Activated CD4-positive, alpha-beta T cell treated with anti-CD3 and anti-CD28 coated beads, Interleukin-2, amount 50 U/mL, for 48 hours (primary cell): ENCODE measurements at regions not wholly inside any gene's neighbourhood (a gene's known extent, or its start where the extent isn't known, plus 50 kb on each side); places are given as distances from the start of the nearest gene placed in this dataset.
A peak's percentile ranks its signal among the peaks of the same experiment; 100 is the strongest.
"Not testable (repeated sequence)": the region's sequence is repeated elsewhere in the genome, so short reads cannot be mapped to it uniquely, and the experiment has no call there.

ENCODE experiments used
- DNase-seq, 2 experiments: peaks; one replicate each; pipeline ENCODE4 v3.0.0-alpha.2; 2020

DNA sequence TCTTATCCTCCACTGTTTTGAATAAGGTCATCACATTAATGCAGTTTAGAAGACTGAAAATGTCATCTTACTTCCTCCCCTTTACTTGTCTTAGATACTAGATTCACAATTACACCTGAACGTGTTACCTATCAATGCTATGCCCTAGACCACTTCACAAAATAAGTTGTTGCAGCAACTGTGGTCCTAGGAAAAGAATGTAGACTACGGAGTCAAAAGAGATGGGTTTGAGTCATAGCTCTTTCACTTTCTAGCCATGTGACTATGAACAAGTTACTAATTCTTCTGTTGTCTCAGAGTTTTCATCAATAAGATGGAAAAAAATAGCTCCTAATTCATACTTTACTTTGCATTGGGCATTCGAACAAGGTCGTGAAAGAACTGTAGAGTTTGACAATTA lies 164.3 kb upstream of the PREP start:
- no peak for DNase-seq

DNA sequence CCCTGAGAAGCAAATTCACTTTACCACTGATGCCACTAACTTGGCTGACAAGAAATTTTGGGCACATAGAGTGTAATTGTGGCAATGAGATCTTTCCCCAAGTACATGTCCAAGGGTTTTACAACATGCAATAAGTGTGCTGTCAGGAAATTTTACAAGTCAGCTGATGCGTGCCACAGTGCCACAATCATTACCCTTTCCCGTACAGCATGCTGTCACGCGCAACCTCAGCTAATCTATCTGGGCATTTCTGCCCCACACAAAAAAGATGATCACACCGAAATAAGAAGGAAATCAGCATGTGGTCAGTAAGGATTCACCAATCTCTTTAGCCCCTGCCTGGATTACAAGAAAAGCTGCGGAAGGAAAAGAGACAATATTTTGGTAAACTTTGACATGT lies 163.6 kb upstream of the PREP start:
- no peak for DNase-seq

DNA sequence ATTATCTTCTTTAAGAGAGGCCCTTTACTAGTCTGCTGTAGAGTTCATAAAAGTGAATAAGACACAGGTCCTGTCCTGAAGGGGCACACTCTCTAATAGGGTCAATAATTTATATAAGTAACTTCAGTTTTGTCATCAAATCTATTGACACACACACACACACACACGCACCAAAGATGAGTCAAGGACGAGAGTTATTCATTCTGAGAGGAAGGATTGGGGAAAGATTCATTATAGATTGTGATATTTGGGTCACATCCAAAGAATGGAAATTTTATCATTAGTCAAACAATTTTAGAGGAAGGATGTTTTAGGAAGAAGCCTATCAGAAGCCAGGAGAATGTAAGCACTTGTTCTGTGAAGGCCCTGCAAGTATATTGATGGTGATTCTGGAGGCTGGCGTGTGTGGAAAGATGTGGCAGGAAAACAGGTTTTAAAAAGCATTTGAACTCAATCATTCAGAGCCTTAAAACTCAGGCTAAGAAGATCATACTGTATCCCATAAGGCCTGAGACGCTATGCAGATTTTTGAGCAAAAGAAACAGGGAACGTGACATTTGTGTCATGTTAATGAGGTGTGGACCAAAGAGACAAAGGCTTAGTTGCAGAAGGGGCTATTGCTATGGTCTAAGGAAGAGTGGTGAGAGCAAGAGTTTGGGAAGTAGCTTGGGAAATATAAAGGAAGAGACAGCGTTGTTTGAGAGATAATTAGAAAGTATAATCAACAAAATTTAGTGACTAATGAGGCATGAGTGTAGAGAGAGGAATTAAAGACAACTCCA lies 161.4 kb upstream of the PREP start:
- no peak for DNase-seq

DNA sequence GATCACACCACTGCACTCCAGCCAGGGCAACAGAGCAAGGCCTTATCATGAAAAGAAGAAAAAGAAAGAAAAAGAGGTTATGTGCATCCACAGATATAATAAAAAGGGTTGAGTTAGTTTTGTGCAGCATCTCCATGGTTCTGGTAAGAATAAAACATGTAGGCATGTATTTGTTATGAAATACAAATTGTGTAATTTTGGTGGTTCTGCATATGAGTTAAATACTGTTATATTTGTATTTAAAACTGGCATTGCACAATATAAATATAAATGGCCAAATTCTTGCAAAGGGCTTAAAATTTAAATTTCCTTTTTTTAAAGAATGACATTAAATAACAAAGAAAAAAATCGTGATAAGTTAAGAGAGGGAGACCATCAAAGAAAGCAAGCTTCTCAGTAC lies 159.1 kb upstream of the PREP start:
- DNase-seq, result no peak

DNA sequence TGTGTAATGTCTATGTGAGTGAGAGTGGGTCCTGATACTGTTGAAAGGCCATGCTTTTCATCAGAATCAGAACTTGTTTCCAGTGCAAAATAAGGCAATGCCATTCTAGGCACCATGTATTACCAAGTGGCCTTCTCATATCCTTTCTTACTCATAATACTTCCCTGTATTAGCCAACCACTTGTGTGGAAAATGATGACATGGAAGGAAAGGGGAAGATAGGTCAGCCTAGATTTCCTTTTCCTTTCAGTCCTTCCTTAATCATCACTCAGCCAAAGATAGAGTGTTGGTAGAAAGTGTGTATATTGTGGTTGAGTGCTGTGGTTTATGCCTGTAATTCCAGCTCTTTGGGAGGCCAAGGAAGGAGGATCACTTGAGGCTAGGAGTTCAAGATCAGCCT lies 158.6 kb upstream of the PREP start:
- no peak for DNase-seq

DNA sequence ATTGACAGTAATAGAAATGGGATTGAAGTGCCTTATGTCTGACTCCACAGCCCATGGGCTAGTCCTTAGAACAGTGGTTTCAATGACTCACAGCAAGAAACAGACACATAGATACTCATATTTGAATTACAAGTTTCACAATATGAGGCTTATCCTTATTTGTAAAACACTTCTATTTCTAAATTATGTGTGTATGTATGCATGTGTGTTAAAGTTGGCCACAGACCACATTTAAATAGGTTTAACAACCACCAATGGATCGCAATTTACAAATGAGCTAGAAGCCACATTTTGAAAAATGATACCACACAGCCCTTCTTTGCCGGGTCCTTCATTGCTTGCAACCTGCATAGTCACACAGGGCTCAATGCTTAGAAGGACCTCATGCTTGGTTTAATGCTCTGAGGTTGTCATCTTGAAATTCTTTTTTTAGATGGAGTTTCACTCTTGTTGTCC lies 157.8 kb upstream of the PREP start:
- DNase-seq, result peak in 1 of 2 experiments; percentile 6

DNA sequence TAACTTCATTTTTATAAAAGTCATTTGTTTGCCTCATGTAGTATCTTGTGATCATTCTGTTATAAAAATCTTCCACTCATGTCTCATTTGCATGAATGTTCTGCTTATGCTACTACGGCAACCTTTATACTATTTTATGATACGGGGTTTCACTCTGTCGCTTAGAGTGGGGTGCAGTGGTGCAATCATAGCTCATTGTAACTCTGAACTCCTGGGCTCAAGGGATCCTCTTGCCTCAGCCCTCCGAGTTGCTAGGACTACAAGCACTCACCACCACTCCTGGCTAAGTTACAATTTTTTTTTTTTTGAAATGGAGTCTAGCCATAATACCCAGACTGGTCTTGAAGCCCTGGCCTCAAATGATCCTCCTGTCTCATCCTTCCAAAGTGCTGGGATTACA lies 154.4 kb upstream of the PREP start:
- DNase-seq, result no peak

DNA sequence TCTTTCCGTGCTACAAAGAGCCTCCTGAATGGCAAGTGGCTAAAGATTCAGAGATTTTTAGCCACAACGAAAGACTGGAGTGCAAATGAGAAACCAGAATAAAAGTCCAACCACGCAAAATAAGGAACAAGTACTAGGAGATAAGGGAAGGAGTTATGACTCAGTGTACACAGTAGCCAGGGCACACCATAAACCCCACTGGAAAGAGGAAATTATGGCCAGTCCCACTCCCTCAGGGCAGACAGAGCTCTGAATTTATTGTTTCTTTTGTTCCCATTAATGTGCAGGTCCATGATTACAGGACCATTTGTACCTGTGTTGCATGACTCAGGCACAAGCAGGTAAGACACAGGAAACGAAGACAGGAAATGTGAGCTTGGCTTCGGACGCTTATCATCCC lies 150.3 kb upstream of the PREP start:
- DNase-seq, result no peak

DNA sequence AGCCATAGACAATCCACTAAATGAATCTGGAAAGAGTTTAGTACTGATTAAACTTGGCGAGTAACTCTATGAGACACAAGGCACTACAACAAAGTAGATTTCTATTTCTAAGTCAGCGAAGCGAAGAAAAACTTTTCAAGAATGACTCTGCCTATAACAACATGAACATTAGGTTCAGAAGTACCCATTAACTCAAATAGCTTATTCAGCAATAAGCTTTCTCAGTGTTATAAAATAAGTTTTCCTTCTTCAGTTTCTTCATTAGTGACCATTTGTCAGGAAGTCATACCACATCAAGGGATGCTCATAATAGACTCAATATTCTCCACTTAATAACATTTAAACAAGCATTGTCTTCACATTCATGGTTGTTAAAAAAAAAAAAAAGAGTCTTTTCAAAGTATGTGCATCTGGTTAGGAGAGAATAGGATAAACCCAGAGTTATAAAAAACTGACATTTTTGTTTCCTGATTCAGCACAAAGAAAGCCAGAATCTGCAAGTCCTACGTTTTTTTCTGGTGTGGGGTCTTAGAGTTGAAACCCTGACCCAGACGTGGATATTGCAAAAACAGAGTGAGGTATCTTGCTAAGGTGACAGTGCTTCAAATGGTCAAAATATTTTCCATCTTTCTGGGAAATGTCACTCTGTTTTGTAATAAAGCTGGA lies 148.2 kb upstream of the PREP start:
- no peak for DNase-seq

DNA sequence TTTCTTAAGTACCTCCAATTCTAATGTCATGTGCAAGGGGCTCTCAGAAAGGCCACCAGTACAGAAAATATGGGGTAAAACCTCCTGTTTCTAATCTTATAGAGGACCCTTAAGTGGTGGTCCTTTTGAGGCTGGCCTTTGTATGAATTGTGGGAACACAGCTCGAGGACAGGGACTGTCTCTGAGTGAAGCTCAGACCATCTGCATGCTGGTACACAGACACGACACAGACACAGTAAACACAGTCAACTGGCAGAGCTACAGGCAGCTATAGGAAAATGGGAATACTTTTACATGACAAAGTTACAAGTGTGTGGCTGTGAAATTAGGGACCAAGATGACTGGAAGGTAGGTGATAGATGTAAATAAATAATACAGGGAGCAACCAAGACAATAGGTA lies 143.9 kb upstream of the PREP start:
- no peak for DNase-seq

DNA sequence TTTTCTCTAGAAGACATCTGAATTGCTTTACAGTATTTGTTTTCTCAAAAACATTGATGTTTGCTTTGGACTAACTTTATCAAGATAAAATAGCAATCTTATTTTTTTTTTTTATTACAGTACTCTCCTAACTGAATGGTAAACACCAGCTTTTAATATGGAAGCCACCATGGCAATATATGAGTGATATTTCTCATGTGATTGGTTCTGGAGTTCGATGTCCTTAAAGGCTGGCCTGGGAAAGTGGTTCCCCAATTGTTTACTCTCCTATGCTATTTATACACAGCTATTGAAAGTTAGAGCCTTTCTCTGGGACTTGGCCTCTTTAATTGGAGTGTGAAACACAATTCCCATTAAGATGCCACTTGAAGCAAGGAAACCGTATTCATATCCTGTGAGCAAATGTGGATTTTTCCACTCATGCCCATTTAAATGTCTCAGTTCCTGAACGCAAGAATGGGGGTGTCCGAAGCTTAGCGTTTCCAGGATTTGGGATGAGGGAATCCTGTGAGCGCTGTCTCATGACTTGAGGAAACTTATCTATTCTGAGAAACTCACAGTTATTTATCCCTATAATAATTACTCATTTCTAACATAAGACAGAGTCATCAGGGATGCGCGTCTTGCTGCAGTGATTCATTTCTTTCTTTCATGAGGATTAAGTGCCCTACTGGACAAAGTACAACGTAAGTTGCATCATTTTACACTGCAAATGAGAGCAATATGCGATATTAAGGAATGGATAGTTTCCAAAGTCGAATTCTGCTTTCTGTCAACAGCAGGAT lies 143.3 kb upstream of the PREP start:
- DNase-seq, result no peak

DNA sequence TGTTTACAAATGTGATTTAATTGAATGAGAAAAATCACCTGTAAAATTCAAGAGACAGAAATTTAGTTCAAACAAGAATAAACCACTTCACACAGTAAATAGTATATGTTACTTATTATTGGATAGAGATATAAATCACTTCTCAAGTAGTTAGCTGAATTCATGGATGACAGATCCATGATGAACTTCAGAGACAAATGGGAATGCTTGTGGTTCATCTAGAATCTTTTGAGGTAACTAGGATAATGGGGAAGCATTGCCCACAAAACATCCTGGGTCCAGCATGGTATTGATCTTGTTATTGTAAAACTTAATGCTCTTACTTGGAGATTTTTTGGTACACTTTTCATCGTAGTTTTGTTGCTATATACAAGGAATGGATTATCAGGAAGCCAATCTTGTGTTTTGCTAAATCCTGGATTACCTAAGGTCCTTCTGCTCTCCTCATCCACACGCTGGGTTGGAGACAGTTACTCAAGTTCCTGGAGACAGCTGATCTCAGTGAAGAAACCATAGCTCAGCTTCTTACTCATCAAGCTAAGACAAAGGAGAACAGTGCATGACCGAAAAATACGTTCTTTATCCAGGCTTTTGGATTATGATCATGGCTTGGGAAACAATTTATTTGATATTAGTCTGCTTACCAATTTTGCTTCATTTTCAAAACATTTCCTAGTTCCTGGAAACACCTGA lies 142.5 kb upstream of the PREP start:
- DNase-seq, result no peak

DNA sequence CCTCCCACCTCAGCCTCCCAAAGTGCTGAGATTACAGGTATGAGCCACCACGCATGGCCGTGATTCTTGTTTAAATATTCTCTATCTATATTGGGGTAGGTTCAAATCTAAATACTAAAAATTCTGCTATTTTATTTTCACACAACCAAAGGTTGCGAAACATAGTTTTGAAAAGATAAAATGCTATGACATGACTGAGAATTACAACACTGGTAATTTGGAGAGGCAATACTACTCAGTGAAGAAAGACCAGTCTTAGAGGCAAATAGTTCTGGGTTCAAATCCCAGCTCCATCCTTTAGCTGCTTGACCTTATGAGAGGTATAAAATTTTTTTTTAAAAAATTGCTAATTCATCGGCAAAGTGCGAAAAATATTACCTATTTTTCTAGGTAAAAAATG lies 137.0 kb upstream of the PREP start:
- DNase-seq, result no peak

DNA sequence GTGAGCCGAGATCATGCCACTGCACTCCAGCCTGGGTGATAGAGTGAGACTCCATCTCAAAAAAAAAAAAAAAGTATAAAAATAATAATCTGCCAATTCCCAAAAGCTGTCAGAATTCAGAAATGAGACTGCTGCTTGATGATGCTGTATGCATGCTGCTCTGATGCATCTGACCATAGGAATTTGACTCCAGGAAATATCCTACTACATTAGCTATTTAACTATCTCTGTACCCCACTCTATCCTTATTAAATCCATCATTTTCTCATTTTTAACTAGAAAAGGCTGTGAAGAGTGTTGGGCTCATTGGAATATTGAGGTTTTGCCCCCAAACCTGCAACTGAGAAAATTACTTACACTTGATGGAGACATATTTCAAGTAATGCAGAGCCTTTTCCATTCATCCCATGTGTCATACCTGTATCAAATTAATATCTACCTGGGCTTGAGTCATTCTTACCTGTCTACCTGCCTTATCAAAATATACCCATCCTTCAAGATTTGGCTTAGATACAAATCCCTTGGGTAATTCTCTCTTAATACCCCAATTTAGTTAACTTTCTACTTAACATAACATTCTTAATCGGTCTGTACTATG lies 135.2 kb upstream of the PREP start:
- DNase-seq, result no peak

DNA sequence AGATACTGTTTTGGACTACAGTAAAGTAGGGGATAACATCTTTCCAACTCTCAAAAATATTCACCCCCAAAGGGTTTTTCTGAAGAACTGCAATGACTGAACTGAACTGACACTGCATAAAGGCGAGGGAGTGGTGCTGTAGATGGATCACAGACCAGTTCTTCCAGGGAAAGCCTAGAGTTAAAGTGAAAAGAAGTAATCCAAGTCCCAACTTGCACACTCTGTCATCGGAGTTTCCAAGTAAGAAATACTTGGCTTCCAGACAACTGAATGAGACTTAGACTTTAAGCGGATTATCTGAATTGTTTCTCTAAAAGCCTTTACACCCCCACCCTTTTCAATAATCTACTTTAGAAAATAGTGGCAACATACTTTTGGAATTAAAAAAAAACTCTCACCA lies 134.1 kb upstream of the PREP start:
- DNase-seq, result no peak

DNA sequence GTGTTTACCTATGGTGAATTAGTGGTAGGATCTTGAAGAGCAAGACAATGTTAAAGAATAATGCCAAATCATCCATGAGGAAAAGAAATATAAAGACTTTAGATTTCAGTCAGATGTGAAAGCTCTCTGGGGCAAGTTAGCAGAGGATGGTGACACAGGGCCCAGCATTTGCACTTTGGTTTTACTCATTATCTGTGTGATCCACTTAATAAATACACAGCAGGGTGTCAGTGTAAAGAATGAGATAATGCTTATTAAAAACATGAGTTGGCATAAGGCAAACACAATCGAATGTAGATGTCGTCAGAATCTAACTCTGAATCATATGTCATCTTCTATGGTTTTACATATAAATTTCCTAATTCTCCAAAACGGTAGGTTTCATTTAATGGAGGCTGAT lies 130.4 kb upstream of the PREP start:
- no peak for DNase-seq

DNA sequence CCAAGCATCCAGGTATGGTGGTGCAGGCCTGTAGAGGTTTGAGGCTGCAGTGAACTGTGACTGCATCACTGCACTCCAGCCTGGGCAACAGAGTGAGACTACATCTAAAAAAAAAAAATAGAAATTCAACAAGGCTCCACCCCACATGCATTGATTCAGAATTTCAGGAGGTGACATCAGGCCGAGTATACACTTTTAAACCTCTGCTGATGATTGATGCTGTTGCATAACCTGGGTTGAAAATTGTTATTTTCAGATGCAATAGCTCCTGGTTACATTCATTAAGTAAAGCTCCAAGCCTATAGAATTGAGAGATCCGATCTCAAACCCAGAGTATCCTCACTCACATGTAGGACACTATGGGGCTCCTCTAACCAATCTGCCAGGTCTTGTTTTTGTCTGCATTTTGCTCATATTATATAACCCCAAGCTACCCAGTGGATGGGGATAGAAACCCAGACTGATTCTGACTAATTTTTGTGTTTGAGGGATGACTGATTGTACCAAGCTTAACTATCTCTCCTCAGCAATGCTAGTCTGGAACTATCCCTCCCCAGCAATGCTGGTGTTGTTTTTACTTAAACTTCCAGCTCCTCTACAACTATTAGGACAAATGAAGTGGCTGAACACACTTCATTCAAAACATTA lies 123.5 kb upstream of the PREP start:
- DNase-seq, result no peak

DNA sequence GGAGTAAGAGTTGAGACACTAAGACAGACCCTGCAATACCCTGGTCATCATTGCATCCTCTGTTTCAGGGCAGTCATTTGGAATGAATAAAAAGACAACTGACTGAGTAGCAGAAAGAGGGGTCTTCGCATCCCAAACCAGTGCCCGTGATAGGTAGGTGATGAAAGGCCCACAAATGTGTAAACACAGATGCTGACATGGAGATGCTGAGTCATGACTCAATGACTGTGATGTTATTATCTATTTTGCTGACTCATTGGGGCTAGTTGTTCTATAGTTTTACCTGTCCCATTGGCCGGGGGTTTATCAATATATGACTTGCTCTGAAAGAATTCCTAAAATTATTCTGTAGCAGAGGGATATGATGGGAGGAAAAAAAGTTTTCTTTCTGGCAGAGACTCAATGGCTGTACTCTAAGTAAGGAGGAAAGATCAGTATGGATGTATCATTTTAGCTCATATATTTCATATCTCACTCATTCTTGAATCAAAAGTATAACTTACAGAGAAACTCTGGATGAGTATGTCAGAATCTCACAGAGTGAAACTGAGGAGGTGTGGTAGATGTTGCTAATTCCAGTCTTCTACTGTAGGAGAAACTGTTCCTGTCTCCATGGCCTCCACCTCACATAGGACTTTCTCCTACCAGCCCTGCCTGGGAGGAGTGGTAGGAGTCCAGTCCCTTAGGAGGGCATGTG lies 119.9 kb upstream of the PREP start:
- no peak for DNase-seq

DNA sequence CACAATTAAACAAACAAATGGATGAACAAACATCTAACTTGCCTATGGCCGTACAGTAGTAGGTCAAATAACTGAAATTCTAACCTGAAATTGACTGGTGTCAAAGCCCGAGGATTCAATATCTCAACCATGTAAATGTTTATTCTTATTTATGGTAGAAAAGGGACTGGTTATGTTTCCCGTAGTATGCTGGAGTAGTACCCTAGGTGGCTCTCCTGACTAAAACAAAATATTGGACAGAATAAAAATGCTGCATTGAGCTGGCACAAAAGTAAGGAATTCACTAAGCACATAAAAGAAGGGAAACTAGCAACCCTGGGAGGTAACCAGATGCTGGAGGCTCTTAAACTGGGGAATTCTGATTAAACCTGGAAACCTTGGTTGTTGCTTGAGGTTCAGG lies 117.1 kb upstream of the PREP start:
- DNase-seq, result no peak

DNA sequence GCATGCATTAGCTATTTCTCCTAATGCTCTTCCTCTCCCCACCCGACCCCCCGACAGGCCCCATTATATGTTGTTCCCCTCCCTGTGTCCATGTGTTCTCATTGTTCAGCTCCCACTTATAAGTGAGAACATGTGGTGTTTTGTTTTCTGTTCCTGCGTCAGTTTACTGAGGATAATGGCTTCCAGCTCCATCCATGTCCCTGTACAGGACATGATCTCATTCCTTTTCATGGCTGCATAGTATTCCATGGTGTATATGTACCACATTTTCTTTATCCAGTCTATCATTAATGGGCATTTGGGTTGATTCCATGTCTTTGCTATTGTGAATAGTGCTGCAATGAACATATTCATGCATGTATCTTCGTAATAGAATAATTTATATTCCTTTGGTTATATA lies 116.1 kb upstream of the PREP start:
- DNase-seq, result not testable (repeated sequence)

DNA sequence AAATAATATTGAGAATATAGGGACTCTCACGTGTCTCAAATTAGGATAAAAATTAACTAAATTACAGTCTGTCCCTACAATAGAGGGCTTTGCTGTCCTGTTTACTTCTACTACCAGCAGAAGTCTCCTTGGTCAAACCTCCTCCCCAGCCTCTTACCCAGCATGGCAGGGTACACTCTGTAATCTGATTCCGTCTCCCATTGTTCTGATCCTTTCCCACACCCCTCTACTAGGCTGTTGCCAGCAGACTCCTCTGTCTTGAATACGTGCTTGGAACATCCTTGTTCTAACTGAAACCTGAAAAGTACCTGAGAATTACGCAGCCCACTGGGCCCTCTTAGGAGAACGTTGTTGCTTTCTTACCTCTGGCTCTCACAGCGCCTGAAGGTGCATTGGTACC lies 112.2 kb upstream of the PREP start:
- no peak for DNase-seq

DNA sequence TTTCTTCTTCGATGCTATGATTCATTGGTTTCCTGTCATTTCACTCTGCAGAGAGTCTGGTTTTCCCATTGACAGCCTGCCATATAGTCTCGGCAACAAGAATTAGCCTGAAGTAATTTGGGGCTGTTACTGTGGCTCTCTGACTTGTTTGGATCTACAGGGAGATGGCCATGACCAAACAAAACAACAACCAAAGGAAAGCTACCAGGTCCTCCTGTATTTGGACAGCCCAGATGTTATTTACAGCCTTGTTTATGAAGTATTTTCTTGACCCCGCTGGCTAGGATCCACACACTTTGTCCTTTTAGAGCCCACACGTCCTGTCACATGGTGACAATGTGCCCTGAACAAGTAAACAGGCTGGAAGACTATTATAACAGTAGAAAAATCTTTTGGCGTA lies 111.4 kb upstream of the PREP start:
- no peak for DNase-seq
